B cell (primary cell): ENCODE measurements at regions not wholly inside any gene's neighbourhood (a gene's known extent, or its start where the extent isn't known, plus 50 kb on each side); places are given as distances from the start of the nearest gene placed in this dataset.

ENCODE experiments used
- EZH2 ChIP-seq: IDR thresholded peaks from 2 replicates; pipeline ENCODE4 v1.6.1; 2012; ENCODE audit warnings: borderline replicate concordance, low read depth, mild to moderate bottlenecking, moderate library complexity, low read length; ENCODE audit not compliant: insufficient read depth, poor library complexity, severe bottlenecking
- TF ChIP-seq, protein P1 (sequence below): fragments of 200-600 bp; IDR thresholded peaks from one replicate; pipeline ENCODE4 v1.8.0; 2022; ENCODE audit warnings: antibody characterized with exemption, mild to moderate bottlenecking

DNA sequence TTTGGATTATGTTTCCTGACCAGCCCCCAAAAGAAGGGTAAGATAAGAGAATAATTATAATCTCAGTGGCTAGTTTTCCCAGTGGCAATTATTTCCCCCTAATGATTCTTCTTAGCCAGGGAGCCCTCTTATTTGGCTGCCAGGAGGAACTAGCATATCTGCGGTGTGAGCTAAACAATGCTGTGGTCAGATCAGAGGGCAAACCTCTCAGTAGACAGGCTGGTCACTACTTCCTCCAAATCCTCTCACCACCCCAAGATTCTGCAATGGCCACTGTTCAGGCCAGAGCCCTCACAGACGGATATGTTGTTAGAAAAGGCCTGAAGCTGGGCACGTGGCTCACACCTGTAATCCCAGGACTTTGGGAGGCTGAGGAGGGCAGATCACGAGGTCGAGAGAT is 273.4 kb upstream of the SASH1 start:
- TF ChIP-seq, protein P1, sequence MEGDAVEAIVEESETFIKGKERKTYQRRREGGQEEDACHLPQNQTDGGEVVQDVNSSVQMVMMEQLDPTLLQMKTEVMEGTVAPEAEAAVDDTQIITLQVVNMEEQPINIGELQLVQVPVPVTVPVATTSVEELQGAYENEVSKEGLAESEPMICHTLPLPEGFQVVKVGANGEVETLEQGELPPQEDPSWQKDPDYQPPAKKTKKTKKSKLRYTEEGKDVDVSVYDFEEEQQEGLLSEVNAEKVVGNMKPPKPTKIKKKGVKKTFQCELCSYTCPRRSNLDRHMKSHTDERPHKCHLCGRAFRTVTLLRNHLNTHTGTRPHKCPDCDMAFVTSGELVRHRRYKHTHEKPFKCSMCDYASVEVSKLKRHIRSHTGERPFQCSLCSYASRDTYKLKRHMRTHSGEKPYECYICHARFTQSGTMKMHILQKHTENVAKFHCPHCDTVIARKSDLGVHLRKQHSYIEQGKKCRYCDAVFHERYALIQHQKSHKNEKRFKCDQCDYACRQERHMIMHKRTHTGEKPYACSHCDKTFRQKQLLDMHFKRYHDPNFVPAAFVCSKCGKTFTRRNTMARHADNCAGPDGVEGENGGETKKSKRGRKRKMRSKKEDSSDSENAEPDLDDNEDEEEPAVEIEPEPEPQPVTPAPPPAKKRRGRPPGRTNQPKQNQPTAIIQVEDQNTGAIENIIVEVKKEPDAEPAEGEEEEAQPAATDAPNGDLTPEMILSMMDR: no peak
- no peak for TF ChIP-seq EZH2
